ENCODE measurements at regions not wholly inside any gene's neighbourhood (a gene's known extent, or its start where the extent isn't known, plus 50 kb on each side); places are given as distances from the start of the nearest gene placed in this dataset.

DNA sequence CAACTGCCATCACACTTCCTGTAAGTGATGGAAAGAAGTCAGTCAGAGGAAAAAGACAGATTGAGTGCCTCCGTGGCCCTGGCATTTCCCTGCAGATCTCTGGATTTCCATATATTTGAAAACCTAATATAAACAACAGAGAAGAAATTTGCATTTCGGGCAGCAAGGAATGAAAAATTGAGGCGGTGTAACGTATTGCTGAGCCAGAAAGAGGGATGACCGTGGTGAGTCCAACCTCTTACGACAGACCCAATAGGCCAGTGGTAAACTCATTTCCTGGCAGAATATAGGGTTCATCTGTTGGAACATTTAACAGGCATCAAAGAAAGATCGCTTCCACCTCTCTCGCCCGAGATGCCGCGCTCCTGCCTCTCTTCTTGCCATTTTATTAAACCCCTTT lies 336.5 kb downstream of the MIAT start:
- no peak for DNase-seq (ENCODE audit: low read depth in 2 of 3, low spot score in 1 of 3)

DNA sequence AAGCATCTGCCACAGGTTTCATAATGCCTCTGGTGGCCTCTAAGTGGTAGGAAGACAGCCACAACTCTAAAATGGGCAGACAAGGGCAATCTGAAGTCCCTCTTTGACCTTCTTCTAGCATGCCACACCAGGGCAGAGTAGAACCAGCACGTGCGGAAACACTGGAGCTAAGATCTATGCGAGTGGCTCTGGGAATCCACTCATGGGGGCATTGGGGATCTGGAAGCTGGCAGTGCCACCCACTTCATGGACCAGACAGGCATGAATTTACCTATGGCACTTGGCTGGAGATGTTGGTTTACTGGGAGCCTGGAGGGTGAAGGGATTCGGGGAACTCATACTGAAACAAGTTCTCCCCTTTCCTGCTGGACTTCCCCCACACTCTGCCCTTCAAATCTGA lies 337.4 kb downstream of the MIAT start:
- no peak for DNase-seq (ENCODE audit: low read depth in 2 of 3, low spot score in 1 of 3)

DNA sequence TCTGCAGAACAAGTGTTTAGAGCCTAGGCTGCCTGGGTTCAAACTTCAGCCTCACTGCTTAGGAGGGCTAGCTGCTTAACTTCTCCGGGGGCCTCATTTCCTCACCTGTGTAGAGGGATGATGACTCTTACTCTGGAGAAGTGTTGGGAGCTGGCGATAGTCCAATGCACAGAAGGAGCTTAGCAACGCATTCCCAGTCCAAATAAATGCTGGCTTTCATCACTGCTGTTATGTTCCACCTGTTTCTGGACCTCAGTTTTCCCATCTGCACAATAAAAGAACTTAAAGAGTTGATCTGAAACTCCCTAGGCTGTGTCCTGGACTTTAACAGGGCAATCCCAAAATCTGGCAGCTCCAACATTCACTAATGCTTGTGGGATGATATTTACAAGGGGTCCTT lies 337.8 kb downstream of the MIAT start:
- DNase-seq (ENCODE audit: low read depth in 2 of 3, low spot score in 1 of 3), result no peak

DNA sequence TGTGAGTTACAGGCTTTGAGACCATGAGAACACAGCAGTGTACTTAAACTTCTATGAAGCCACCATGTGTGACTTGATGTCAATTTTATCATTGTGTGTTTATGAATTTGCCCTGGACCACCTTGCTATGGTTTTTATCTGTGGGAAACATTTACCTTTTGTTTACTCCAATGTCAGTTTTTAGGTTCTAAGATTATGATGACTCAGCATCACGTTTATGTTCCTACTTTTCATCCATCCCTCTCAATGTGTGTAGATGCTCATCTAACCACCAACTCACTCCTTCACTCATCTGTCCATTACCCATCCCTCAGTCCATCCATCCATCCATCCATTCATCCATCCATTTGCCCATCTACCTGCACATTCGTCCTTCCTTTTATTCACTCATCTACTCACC lies 338.8 kb downstream of the MIAT start:
- no peak for DNase-seq (ENCODE audit: low read depth in 2 of 3, low spot score in 1 of 3)

DNA sequence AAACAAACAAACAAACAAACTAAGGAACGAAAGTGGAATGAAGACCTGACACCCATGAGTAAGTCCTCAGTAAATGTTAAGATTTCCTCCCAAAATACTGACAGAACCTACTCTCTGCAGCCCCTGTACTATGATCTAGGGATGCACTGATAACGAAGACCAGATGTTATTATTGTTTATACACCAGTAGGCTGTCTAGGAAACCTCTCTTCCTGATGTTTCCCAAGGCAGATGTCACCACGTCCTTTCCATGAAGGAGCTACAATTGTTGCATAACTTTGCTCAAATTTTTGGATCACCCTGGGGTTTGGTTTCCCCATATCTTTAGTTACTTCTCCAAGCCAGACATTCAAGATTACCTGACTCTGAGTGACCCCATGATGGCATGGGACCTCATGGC lies 340.7 kb downstream of the MIAT start:
- no peak for DNase-seq (ENCODE audit: low read depth in 2 of 3, low spot score in 1 of 3)

DNA sequence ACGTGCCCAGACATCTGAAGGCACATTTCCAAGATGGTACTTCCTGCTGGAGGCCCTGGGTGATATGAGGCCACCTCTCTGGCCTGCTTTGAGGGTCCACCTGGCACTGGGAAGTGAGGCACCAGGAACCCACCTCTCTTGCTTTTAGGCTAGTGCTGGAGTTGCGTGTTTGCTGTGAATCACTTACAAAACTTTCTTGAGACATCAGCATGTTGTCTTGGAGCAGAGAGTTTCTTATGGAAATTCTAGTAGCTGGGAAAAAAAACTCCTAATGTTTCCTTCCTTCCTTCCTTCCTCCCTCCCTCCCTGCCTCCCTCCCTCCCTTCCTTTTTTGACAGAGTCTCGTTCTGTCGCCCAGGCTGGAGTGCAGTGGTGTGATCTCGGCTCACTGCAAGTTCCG lies 341.3 kb downstream of the MIAT start:
- DNase-seq (ENCODE audit: low read depth in 2 of 3, low spot score in 1 of 3), result no peak

DNA sequence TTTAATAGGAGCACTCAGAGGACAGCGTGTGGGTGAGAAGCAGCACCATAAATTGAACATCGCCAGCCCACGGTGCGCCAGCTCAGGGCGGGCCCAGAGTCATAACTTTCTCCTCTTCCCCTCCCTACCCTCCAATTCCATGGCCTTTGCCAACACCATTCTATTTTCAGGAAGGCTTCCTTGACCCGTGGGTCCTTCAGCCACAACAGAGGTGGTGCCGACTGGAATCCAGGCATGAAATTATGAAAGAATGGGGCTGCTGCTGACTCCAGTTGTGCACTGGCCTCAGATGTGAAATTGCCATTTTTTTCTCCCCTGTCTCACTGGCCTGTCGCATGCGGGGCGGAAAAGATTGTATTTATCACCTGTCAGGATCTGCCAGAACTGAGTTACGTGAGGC lies 345.9 kb downstream of the MIAT start:
- no peak for DNase-seq (ENCODE audit: low read depth in 2 of 3, low spot score in 1 of 3)

DNA sequence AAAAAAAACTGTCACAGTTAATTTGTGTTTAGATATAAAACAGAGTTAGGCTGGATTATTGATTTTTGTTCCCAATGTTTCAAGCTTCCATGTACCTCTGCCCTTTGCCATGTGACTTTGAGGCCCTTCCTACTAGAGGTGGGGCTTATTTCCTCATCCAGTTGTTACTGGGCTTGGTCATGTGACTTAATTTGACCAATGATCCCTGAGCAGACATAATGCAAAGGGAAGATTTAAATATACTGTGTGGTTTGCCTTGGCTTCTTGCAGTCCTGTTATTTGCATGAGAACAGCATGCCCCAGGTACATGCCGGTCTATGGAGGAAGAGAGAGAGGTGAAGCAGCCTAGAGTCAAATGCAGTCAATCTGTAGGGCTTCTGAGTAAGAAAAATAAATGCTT lies 347.0 kb downstream of the MIAT start:
- no peak for DNase-seq (ENCODE audit: low read depth in 2 of 3, low spot score in 1 of 3)

DNA sequence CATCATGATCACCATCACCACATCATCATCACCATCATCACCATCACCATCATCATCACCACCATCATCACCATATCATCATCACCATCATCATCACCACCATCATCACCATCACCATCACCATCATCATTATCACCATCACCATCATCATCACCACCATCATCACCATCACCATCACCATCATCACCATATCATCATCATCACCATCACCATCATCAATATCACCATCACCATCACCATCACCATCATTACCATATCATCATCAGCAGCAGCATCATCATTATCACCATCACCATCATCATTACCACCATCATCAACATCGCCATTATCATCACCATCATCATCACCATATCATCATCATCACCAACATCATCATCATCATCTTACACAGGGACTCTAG lies 351.1 kb downstream of the MIAT start:
- no peak for DNase-seq (ENCODE audit: low read depth in 2 of 3, low spot score in 1 of 3)

DNA sequence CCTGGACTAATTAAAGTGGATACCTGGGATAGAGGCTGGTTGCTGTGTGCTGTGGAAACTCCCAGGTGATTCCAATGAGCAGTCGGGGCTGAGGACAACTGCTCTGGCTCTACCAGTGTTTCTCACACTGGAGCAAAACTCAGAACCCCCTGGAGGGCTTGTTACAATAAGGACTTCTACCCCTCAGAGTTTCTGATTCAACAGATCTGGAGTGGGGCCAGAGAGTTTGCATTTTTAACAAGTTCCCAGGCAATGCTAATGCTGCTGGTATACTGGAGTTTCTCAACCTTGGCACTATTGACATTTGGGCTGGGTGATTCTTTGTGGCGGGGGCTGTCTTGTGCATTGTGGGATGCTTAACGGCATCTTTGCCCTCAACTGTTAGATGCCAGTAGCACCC lies 353.7 kb downstream of the MIAT start:
- DNase-seq (ENCODE audit: low read depth in 2 of 3, low spot score in 1 of 3), result no peak

DNA sequence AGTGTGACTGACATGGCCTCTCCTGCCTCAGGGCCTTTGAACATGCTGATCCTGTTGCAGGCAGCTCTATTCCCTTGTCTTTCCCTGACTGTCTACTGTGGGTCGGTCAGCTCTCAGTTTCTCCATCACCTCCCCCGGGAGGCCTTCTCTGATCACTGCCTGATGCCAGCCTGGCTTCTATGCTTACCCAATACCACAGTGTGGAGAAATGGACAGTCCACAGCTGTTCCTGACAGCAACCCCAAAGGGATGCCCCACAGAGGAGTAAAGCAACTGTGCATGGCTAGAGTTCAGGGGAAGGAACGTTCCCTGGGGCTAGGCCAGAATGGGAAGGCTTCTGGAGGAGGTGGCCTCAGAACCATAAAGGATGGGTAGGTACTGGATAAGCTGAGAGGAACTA lies 354.3 kb downstream of the MIAT start:
- DNase-seq (ENCODE audit: low read depth in 2 of 3, low spot score in 1 of 3), result no peak

DNA sequence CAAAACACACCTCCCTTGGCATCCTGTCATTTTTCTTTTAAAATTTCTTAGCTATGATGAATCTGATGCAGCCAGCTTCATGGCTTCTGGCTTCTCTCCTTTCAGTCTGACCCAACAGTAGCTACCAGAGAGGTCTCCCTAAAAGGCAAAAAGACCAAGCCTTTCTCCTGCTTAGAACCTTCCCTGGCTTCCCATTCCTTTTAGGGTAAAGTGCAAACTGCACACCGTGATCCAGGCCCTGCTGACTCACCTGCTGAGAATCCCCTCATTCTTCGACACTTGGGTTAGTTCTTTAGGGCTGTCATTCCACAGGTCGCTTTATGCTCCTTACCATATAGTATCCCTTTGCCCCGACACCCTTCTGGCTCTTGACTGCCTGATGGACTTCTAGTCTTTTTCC lies 362.4 kb downstream of the MIAT start:
- no peak for DNase-seq (ENCODE audit: low read depth in 2 of 3, low spot score in 1 of 3)

DNA sequence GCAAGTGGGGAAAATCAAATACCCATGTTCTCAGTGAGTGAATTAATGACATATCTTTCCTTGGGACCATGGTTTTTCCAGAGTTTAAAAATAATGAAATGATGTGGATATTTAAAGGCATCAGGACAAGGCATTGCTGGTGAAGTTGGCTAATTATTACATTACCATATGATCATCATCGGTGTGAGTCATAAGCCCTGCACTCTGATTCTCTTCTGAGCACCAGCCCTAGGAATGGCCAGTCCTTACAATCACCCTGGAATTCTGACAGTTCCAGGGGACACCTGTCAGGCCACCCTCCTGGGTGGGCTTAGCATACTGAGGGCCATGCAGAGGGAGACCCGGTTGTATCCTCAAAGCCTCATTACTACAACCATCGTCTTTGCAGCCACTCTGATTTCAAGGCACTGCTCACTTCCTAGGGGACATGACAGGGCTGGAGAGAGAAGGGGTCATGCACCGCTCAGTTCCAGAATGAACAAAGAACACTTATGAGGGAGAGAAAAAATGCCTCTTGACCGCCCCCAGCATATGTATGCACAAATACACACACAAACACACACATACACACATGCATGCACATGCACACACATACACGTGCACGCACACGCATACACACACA lies 365.0 kb downstream of the MIAT start:
- no peak for DNase-seq (ENCODE audit: low read depth in 2 of 3, low spot score in 1 of 3)

DNA sequence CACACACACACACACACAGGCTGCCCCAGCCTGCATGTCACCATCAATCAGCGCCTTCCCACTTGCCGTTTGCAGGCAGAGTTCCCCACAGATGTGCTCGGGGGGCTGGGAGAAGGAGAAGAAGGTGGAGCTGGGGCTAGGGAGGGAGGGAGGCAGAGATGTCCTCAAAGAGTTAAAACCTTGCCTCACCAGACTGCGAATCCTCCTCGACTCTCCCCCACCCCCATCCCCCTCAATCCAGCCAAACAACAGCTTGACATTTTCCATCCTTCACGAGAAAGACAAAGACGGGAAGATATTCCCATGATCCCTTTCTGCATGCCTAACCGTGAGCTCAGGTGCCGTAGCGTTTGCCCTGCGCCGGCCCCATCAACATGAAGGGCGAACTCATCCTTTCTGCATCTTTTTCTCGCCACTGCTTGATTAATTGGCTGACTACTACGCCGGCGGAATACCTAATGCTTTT lies 365.5 kb downstream of the MIAT start:
- no peak for DNase-seq (ENCODE audit: low read depth in 2 of 3, low spot score in 1 of 3)

DNA sequence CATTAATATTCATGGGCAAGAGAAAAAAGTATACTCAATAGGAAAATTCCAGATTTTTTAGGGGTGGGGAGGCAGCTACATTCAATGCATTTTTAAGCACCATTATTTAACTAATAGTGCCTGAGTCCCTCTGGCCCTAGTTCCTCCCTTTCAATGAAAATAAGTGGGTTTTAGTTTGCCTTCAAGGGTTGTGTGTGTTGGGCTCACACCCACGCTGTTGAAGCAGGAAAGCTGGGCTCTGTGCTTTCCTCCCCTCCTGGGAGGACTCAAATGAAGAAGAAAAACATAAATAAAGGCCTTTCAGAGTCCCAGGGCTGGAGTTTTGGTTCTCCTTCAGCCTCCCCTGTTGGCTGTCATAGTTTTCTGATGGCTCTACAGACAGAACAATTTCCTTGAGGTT lies 366.2 kb downstream of the MIAT start:
- no peak for DNase-seq (ENCODE audit: low read depth in 2 of 3, low spot score in 1 of 3)

DNA sequence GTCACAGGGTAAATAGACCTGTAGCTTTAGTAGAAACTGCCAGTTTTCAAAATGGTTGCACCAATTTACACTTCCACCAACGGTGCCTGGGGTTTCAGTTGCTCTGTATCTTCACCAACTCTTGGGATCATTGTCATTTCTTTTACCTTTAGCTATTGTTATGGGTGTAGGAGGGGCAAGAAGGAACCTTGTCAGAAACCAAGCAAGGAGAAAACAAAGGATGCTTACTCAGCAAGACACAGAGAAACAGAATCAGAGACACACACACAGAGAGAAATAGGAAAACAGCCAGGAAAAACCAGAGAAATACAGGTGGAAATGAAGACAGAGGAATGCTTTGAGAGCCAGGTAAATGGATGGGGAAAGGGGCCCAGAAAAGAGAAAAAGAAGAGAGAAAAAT lies 367.6 kb downstream of the MIAT start:
- no peak for DNase-seq (ENCODE audit: low read depth in 2 of 3, low spot score in 1 of 3)

DNA sequence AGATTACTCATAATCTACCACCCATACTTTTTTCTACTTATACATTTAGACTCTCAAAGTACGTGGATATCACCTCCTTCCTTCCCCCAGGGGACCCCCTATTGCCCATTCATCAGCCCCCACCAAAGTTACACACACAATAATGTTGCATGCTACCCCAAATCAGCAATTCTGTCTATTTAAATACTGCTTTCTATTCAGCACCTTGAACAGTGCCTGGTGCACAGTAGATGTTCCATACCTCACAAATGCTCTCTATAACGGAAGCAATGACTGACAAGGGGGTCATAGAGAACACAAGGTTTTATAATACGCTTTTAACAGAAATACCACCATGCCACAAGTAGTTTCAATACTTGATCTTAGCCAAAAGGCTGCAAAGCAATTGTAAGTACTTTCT lies 370.7 kb downstream of the MIAT start:
- DNase-seq (ENCODE audit: low read depth in 2 of 3, low spot score in 1 of 3), result no peak

DNA sequence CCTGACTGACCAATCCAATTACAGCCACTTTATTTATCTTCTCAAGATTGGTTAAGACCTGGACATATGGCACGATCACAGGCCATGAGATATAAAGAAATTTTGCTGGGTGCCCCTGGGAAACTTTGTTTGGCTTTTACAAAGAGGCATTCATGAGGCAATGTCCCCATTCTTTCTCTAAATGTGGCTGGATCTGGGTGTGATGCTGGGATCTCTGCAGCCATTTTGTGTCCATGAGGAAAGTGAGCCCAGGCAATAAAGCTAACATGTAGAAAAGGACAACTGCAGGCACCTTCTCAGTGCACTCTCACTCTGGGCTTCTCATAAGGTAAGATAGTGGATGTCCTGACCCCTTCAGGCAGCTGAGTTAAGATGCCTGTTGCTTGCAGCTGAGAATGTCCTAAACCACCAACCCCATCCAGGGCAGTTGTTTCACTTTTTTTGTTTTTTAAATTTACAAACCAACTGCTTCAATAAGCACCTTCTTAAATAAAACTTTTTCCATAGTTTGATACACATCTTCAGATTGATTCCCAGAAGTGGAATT lies 372.3 kb downstream of the MIAT start:
- DNase-seq (ENCODE audit: low read depth in 2 of 3, low spot score in 1 of 3), result no peak

DNA sequence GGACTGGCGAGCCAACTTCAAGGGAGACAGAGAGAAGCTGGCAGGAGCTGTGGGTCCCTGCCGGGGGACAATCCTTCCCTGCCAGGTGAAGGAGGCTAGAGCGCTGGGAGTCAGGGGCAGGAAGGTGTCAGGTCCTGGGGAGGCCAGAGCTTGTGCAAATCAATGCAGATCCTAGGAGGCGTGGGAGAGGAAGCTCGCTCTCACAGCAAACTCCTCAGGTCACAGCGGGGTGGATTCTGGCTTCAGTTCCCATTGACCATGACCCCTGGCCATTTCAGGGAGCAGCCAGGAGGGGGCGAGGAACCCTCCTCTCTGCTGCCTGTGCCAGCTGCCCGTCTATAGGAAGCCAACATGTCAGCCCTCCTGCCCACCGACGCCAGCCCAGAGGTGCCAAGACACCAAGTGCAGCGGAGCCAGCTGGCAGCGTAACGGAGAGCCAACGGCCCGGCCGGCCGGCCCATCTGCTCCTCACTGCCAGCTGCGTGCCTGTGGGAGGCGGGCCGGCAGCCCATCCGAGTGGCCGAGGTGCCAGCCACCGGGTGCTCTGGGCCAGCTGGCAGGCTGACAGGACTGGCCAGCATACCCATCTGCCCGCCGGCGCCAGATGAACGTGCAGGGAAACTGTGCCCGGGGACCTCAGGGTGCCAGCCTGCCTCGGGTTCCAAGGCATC lies 374.8 kb downstream of the MIAT start:
- no peak for DNase-seq (ENCODE audit: low read depth in 2 of 3, low spot score in 1 of 3)

DNA sequence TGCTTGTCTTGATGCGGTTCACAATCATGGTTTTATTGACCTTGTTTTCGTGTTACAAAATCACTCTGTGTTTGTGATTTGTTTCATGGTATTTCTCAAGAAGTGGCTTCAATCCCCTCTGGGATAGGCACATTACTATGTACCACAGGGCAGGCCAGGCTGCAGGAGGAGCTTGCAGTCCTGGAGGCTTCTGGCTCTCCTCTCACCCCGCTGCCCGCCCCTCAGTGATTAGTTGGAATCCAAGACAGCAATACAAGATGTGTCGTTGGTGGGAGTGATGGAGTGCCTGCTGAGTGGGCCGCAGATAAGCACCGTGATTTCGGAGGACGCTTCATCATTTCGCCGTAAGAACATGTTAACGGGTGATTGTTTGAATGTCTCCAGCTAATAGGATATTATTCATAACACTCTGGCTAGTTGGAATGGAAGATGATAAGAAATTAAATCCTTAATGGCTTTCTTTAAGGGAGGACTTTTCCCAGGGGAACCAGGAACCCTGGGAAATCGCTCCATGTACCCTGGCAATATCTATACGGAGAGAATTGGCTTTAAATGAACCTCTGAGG lies 384.4 kb downstream of the MIAT start:
- DNase-seq (ENCODE audit: low read depth in 2 of 3, low spot score in 1 of 3), result no peak

DNA sequence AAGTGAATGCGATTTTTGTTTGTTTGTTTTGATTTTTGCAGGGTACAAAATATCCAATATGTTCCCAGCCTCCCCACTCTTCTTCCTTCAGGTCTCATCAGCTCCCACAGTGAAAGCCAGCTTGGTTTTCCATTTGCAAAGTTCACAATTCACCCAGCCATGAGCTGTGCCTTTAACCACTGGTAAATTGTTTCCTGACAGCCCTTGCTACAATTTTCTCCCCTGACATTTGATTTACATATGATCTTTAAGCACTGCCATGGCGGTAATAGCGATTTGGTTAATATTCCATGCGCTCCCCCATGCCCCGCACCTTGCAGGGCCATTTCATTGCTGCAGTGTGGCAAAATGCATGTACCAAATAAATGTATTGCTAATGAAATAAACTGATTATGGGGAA lies 385.9 kb downstream of the MIAT start:
- DNase-seq (ENCODE audit: low read depth in 2 of 3, low spot score in 1 of 3), result no peak

DNA sequence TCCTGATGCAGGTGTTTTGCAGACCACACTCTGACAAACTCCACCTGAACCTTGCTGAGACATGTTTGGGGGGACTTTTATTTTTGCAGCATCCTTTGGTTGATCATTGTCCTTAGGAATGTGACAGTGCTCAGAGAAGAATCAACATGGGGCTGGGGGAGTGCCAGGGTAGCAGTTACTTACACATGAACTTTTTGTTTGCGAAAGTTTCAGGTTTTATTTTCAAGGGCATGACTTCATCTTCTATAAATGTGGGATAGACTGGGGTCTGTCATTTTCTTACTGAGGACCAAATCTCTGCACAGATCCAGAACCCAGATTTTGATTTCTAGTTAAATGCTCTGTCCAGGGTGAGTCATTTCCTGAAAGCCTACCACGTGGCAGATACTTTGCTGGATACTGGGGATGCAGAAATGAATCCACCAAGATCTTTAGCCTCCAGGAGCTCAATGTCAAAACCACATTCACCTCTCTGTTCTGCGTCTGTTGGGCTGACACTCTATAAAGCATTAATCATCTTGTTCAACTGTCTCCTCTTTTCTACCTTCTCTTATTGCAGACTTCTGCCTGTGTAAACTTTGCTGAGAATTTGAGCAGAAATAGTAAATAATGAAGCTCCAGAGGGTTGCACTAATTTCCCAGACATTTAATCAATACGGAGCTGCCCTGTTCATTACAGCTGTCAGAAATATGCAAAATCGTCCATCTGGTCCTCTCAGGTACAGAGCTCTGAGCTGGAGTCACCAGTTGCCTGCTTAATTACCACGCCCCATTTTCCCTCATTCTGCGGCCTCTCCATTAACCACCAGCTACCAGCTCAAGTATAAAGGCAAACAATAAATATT lies 387.9 kb downstream of the MIAT start:
- no peak for DNase-seq (ENCODE audit: low read depth in 2 of 3, low spot score in 1 of 3)

Data from stimulated activated CD4-positive, alpha-beta T cell treated with anti-CD3 and anti-CD28 coated beads, Interleukin-12 subunit alpha, Interleukin-12 subunit beta, amount 100 ng/mL, for 48 hours (primary cell).